OCI-LY7 (cell line): ENCODE measurements at regions not wholly inside any gene's neighbourhood (a gene's known extent, or its start where the extent isn't known, plus 50 kb on each side); places are given as distances from the start of the nearest gene placed in this dataset.

Experiments used
- EZH2phosphoT487 ChIP-seq: fragments of 200-600 bp; sonication (generic); IDR thresholded peaks from 2 replicates; pipeline ENCODE4 v1.6.1; 2018; ENCODE audit warnings: low read depth, borderline replicate concordance, mild to moderate bottlenecking, mixed run types, antibody characterized with exemption, low read length, moderate library complexity, mixed read lengths
- TF ChIP-seq, protein P1 (sequence below): fragments of 200-600 bp; sonication (generic); conservative IDR thresholded peaks from 2 replicates; pipeline ENCODE4 v1.5.1; 2014; ENCODE audit warnings: mild to moderate bottlenecking, antibody characterized with exemption, low read length, moderate library complexity, mixed read lengths

DNA sequence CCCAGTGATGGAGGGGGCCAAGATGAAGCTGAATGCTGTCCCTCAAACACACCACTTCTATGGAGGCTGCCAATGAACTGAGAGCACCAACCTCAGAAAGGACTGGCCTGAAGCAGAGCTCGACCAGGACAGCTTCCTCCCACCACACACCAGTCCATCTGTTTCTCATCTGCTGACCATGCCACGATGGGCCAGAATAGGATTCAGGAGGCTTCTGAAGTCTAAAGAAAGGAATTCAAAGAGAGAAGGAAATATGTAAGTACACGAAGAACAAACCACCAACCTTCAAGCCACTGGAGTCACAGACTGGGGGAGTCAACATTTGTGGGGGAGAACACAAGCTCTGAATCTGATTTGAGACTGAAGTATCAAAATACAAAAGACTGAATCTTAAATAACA, 157.6 kb upstream of the CCDC68 start:
- TF ChIP-seq, protein P1, sequence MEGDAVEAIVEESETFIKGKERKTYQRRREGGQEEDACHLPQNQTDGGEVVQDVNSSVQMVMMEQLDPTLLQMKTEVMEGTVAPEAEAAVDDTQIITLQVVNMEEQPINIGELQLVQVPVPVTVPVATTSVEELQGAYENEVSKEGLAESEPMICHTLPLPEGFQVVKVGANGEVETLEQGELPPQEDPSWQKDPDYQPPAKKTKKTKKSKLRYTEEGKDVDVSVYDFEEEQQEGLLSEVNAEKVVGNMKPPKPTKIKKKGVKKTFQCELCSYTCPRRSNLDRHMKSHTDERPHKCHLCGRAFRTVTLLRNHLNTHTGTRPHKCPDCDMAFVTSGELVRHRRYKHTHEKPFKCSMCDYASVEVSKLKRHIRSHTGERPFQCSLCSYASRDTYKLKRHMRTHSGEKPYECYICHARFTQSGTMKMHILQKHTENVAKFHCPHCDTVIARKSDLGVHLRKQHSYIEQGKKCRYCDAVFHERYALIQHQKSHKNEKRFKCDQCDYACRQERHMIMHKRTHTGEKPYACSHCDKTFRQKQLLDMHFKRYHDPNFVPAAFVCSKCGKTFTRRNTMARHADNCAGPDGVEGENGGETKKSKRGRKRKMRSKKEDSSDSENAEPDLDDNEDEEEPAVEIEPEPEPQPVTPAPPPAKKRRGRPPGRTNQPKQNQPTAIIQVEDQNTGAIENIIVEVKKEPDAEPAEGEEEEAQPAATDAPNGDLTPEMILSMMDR: no peak
- no peak for TF ChIP-seq EZH2phosphoT487
